Bone marrow (tissue), 2 donors: ENCODE measurements at regions not wholly inside any gene's neighbourhood (a gene's known extent, or its start where the extent isn't known, plus 50 kb on each side); places are given as distances from the start of the nearest gene placed in this dataset.

Experiments used
- DNase-seq, 2 donors: peaks; one replicate each; lab custom pipeline; 2025; lab: John Stamatoyannopoulos, UW

- no peak for DNase-seq
Measured at GRCh38 chr9:87283585-87283984, 214.1 kb upstream of the DAPK1 start.

GRCh38 chr9:87285183-87285850 is 212.3 kb upstream of the DAPK1 start:
- DNase-seq, result no peak

GRCh38 chr9:87286506-87286905 is 211.2 kb upstream of the DAPK1 start:
- DNase-seq, result no peak

GRCh38 chr9:87290241-87291052 is 207.2 kb upstream of the DAPK1 start:
- DNase-seq, result no peak

GRCh38 chr9:87292449-87293191 is 205.0 kb upstream of the DAPK1 start:
- no peak for DNase-seq

GRCh38 chr9:87294126-87294525 is 203.5 kb upstream of the DAPK1 start:
- no peak for DNase-seq

- no peak for DNase-seq
Measured at GRCh38 chr9:87300915-87301314, 196.8 kb upstream of the DAPK1 start.

- DNase-seq, result no peak
Measured at GRCh38 chr9:87301371-87301770, 196.3 kb upstream of the DAPK1 start.

GRCh38 chr9:87305151-87305550 is 192.5 kb upstream of the DAPK1 start:
- no peak for DNase-seq

GRCh38 chr9:87306006-87306405 is 191.7 kb upstream of the DAPK1 start:
- no peak for DNase-seq

GRCh38 chr9:87307848-87308247 is 189.8 kb upstream of the DAPK1 start:
- DNase-seq, result no peak

GRCh38 chr9:87309236-87309635 is 188.4 kb upstream of the DAPK1 start:
- no peak for DNase-seq

- DNase-seq, result no peak
Measured at GRCh38 chr9:87310827-87311523, 186.7 kb upstream of the DAPK1 start.

- no peak for DNase-seq
Measured at GRCh38 chr9:87319656-87320055, 178.0 kb upstream of the DAPK1 start.

- DNase-seq, result no peak
Measured at GRCh38 chr9:87320146-87320884, 177.4 kb upstream of the DAPK1 start.

- DNase-seq, result no peak
Measured at GRCh38 chr9:87322840-87323635, 174.6 kb upstream of the DAPK1 start.

GRCh38 chr9:87323928-87324327 is 173.7 kb upstream of the DAPK1 start:
- DNase-seq, result no peak

- DNase-seq, result no peak
Measured at GRCh38 chr9:87324613-87325194, 173.0 kb upstream of the DAPK1 start.

- DNase-seq, result no peak
Measured at GRCh38 chr9:87327575-87328125, 170.0 kb upstream of the DAPK1 start.

- no peak for DNase-seq
Measured at GRCh38 chr9:87333802-87334201, 163.9 kb upstream of the DAPK1 start.
